ENCODE measurements at regions not wholly inside any gene's neighbourhood (a gene's known extent, or its start where the extent isn't known, plus 50 kb on each side); places are given as distances from the start of the nearest gene placed in this dataset.

- FAIRE-seq: no peak
These were observed 473.5 kb downstream of the CCSER2 start for GRCh38 chr10:84801916-84802315.

GRCh38 chr10:84805149-84805548 is 476.8 kb downstream of the CCSER2 start:
- FAIRE-seq: no peak

- FAIRE-seq: no peak
These were observed 482.7 kb downstream of the CCSER2 start for GRCh38 chr10:84811113-84811512.

GRCh38 chr10:84818961-84819360 is 490.6 kb downstream of the CCSER2 start:
- no peak for FAIRE-seq

GRCh38 chr10:84820120-84820519 is 491.7 kb downstream of the CCSER2 start:
- no peak for FAIRE-seq

- FAIRE-seq: no peak
These were observed 492.2 kb downstream of the CCSER2 start for GRCh38 chr10:84820596-84820995.

- FAIRE-seq: no peak
These were observed 494.7 kb downstream of the CCSER2 start for GRCh38 chr10:84822931-84823630.

- FAIRE-seq: no peak
These were observed 496.1 kb downstream of the CCSER2 start for GRCh38 chr10:84824525-84824924.

- FAIRE-seq: no peak
These were observed 496.9 kb downstream of the CCSER2 start for GRCh38 chr10:84825330-84825729.

GRCh38 chr10:84826704-84827103 is 498.3 kb downstream of the CCSER2 start:
- FAIRE-seq: no peak

- FAIRE-seq: no peak
These were observed 500.7 kb downstream of the CCSER2 start for GRCh38 chr10:84829131-84829530.

GRCh38 chr10:84837041-84837812 is 508.8 kb downstream of the CCSER2 start:
- no peak for FAIRE-seq

- FAIRE-seq: no peak
These were observed 509.5 kb downstream of the CCSER2 start for GRCh38 chr10:84837877-84838276.

GRCh38 chr10:84838851-84839250 is 510.5 kb downstream of the CCSER2 start:
- FAIRE-seq: no peak

GRCh38 chr10:84842593-84842992 is 514.2 kb downstream of the CCSER2 start:
- FAIRE-seq: no peak

- FAIRE-seq: no peak
These were observed 516.1 kb downstream of the CCSER2 start for GRCh38 chr10:84844461-84844860.

- no peak for FAIRE-seq
These were observed 517.4 kb downstream of the CCSER2 start for GRCh38 chr10:84845628-84846261.

GRCh38 chr10:84846658-84847316 is 518.4 kb downstream of the CCSER2 start:
- FAIRE-seq: no peak

- no peak for FAIRE-seq
These were observed 520.6 kb downstream of the CCSER2 start for GRCh38 chr10:84848967-84849366.

GRCh38 chr10:84850826-84851225 is 522.4 kb downstream of the CCSER2 start:
- FAIRE-seq: no peak

- no peak for FAIRE-seq
These were observed 526.0 kb downstream of the CCSER2 start for GRCh38 chr10:84854439-84854838.

- FAIRE-seq: no peak
These were observed 532.5 kb downstream of the CCSER2 start for GRCh38 chr10:84860855-84861254.

GRCh38 chr10:84862551-84862950 is 534.2 kb downstream of the CCSER2 start:
- no peak for FAIRE-seq
